IMR-90 (cell line): ENCODE measurements at regions not wholly inside any gene's neighbourhood (a gene's known extent, or its start where the extent isn't known, plus 50 kb on each side); places are given as distances from the start of the nearest gene placed in this dataset.

Experiments
- BHLHE40 ChIP-seq: fragments of 150-350 bp; IDR thresholded peaks from 2 replicates; pipeline ENCODE4 v1.6.1; 2016; ENCODE audit warnings: mild to moderate bottlenecking, low read depth, low read length
- CEBPB ChIP-seq: IDR thresholded peaks from 2 replicates; pipeline ENCODE4 v1.6.1; 2012; ENCODE audit warnings: low read depth, low read length, improper control_type of control experiment
- CHD1 ChIP-seq: IDR thresholded peaks from 2 replicates; pipeline ENCODE4 v1.6.1; 2012; ENCODE audit warnings: low read depth, low read length, improper control_type of control experiment
- FOS ChIP-seq: fragments of 150-350 bp; IDR thresholded peaks from 2 replicates; pipeline ENCODE4 v1.6.1; 2016; ENCODE audit warnings: low read depth, low read length
- MAFK ChIP-seq: IDR thresholded peaks from 2 replicates; pipeline ENCODE4 v1.6.1; 2012; ENCODE audit warnings: low read depth, low read length, improper control_type of control experiment
- MXI1 ChIP-seq: IDR thresholded peaks from 2 replicates; pipeline ENCODE4 v1.6.1; 2012; ENCODE audit warnings: low read depth, mild to moderate bottlenecking, low read length, moderate library complexity, borderline replicate concordance
- POLR2A ChIP-seq: IDR thresholded peaks from 2 replicates; pipeline ENCODE4 v1.6.1; 2012; ENCODE audit warnings: mild to moderate bottlenecking, low read depth, low read length
- RCOR1 ChIP-seq: IDR thresholded peaks from 2 replicates; pipeline ENCODE4 v1.6.1; 2012; ENCODE audit warnings: mild to moderate bottlenecking, low read length, improper control_type of control experiment; ENCODE audit not compliant: insufficient replicate concordance
- RFX5 ChIP-seq: IDR thresholded peaks from 2 replicates; pipeline ENCODE4 v1.8.0; 2012; ENCODE audit warnings: low read depth, mild to moderate bottlenecking, low read length, moderate library complexity
- SMC3 ChIP-seq: fragments of 150-350 bp; IDR thresholded peaks from 2 replicates; pipeline ENCODE4 v1.6.1; 2016; ENCODE audit warnings: low read depth, mild to moderate bottlenecking, antibody characterized with exemption, low read length, moderate library complexity
- TF ChIP-seq, protein P1 (sequence below): conservative IDR thresholded peaks from 2 replicates; pipeline ENCODE4 v1.5.1; 2012; ENCODE audit warnings: mild to moderate bottlenecking, low read depth, low read length, improper control_type of control experiment
- TF ChIP-seq, protein P2 (sequence below): fragments of 150-350 bp; IDR thresholded peaks from 2 replicates; pipeline ENCODE4 v1.6.1; 2017; ENCODE audit warnings: mild to moderate bottlenecking, antibody characterized with exemption, low read length, low read depth

- TF ChIP-seq, protein P1, sequence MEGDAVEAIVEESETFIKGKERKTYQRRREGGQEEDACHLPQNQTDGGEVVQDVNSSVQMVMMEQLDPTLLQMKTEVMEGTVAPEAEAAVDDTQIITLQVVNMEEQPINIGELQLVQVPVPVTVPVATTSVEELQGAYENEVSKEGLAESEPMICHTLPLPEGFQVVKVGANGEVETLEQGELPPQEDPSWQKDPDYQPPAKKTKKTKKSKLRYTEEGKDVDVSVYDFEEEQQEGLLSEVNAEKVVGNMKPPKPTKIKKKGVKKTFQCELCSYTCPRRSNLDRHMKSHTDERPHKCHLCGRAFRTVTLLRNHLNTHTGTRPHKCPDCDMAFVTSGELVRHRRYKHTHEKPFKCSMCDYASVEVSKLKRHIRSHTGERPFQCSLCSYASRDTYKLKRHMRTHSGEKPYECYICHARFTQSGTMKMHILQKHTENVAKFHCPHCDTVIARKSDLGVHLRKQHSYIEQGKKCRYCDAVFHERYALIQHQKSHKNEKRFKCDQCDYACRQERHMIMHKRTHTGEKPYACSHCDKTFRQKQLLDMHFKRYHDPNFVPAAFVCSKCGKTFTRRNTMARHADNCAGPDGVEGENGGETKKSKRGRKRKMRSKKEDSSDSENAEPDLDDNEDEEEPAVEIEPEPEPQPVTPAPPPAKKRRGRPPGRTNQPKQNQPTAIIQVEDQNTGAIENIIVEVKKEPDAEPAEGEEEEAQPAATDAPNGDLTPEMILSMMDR, result no peak
- TF ChIP-seq SMC3 (no peak), POLR2A (no peak), RFX5 (no peak), CEBPB (no peak), MAFK (no peak), RCOR1 (no peak), FOS (no peak), BHLHE40 (no peak), CHD1 (no peak), MXI1 (no peak)
- TF ChIP-seq, protein P2, sequence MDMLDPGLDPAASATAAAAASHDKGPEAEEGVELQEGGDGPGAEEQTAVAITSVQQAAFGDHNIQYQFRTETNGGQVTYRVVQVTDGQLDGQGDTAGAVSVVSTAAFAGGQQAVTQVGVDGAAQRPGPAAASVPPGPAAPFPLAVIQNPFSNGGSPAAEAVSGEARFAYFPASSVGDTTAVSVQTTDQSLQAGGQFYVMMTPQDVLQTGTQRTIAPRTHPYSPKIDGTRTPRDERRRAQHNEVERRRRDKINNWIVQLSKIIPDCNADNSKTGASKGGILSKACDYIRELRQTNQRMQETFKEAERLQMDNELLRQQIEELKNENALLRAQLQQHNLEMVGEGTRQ, result no peak
Observed at GRCh38 chr10:52961323-52961722, 188.7 kb upstream of the MBL2 start.
